ENCODE measurements at regions not wholly inside any gene's neighbourhood (a gene's known extent, or its start where the extent isn't known, plus 50 kb on each side); places are given as distances from the start of the nearest gene placed in this dataset.
"Not testable (repeated sequence)": the region's sequence is repeated elsewhere in the genome, so short reads cannot be mapped to it uniquely, and the experiment has no call there.

DNA sequence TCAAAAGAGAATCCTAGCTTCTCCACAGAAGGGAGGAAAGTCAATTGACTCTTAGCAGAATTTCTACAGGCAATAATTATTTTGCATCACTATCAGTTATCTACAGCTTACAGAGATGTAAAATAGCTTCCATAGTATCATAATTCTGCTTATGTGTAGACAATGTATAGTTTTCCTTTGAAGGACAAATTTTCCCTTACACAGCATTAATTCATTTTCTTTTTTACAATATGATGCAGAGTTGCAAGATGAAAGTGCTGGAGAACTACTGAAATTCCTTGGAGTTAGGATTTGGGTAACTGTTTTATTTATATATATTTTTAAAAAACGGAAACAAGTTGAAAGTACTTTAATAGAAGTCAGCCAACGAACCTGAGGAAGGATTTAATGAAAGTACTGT is 111.0 kb upstream of the CPHXL start:
- DNase-seq (ENCODE audit: low read depth, low spot score), result no peak

DNA sequence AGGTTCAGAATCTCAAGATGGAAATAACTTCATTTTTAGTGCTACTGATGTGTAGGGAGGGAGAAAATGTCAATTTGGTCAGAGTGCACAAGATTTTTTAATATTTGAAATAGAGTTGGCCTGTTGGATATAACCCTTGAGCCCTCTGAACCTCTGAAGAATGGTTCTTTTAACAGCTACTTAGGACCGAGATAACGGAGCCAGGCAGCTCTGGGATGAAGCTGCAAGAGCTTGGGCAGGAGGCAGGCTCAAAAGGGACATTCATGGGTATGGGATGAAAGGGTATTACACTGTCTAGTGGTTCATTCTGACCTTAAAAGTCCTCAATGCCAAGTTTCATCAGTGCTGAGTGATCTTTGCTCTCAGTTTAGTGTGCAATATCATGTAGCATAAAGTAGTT is 111.4 kb upstream of the CPHXL start:
- DNase-seq (ENCODE audit: low read depth, low spot score), result no peak

DNA sequence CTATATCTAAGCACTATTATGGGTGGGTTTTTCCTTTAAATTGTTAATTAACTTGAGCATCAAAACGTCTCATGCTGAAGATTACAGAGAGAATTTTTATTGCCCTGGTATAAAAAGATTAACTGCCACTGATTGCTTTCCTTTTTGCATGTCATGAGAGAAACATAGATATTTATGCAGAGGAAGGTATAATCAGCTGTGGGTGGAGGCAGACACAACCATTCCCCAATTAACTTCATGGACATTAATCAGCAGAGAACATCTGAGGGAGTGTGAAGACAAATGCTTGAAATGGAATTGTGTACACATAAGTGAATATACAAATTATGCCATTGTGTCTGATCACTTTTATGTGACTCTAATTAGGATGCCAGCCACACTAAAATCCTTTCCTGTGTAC is 115.2 kb upstream of the CPHXL start:
- no peak for DNase-seq (ENCODE audit: low read depth, low spot score)

DNA sequence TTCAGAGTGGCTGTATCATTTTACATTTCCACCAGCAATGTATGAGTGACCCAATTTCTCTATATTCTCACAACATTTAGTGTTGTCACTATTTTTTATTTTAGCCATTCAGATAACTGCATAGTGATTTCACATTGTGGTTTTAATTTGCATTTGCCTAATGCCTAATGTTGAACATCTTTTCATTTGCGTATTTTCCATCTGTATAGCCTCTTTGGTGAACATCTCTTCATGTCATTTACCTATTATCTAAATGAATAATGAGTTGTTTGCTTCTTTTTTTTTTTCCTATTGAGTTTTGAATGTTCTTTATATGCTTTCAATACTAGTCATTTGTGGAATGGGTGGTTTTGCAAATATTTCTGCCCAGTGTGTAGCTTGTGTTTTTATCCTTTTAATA is 120.9 kb upstream of the CPHXL start:
- no peak for DNase-seq (ENCODE audit: low read depth, low spot score)

DNA sequence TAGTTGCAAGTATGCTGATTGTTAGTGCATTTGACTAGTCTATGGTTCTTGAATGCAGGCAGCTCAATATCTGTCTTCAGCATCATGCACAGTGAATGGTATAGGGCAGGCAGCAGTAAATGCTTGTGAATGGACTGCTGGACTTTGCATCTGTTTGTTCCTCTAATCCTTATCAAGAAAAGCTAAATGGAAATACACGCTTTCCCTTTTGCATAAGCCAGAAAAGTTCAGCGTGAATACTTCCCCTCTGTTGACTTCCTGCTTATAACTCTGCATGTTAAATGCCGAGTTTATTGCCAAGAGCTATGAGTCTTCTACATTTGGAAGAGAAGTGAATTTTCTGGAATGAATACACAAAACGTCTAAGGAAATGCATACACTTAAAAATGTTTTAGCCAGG is 127.9 kb upstream of the CPHXL start:
- no peak for DNase-seq (ENCODE audit: low read depth, low spot score)

DNA sequence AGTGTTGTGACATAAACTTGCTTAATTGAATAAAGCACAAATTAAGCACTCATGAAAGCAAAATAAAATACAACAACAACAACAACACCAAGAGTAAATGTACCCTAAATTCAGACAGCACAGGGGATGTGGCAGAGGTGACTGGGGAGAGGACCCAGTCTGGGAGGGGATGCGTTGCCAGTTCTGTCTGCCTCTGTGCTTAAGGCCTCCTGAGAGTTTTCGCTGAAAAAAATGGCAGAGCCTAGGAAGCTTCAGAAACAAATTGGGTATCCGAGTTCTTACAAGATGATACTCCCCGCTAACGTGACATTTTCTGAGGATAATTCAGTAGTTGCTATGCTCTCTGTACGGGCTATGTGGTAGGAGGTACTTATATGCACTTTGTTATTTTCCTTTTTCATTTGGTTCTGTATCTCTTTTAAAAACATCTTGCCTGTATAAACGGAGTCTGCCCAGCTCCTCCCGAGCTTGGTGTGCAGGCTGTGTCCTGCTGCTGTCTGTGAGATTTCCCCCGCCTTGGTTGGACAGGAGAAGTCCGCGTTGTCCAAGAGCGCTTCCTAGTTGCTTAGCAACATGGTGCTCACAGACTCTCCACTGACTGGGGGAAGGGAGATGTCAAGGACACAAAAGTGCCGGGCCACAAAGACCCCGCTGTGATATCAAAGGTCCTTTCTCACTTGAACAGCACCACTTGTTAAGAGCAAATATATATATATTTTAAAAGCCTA is 134.2 kb upstream of the CPHXL start:
- no peak for DNase-seq (ENCODE audit: low read depth, low spot score)

DNA sequence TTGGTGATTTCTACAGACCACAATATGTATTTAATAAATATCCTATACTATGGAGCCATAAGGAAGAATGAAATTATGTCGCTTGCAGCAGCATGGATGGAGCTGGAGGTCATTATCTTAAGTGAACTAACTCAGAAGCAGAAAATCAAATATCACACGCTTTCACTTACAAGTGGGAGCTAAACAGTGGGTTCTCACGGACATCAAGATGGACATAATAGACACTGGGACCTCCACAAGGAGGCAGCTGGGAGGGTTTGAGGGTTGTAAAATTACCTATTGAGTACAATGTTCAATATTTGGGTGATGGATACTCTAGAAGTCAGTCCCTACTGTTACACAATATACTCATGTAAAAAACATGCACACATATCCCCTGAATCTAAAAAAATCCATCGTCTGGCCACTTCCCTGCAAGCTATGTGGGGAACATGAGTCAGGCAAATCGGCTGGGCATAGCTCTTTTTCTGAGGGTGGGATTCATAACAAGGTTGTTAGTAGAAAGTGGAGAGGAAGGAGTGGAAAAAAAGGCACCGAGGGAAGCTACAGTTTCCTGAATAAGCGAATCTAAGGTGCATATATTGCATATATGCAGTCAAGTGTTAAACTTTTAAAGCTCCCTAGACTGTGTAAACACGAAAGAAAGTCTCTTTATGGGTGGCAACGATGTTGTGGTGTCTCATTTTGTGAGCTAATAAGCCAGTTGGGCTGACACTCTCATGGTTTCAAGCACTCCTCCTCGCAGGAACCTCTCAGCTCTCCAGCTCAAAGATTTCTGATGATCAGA is 135.2 kb upstream of the CPHXL start:
- no peak for DNase-seq (ENCODE audit: low read depth, low spot score)

DNA sequence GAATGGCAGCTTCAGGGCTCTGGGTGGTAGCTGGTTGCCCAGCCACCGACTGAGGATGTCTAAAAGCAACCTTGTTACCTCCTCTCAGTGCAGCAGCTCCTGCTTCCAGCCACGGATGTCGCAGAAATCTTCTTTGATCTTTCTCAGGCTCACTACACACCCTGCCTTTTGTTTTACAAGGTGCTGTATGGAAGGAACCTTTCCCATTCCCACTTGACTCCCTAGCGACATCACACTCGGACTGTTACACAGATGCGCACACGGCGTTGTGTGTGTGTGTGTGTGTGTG is 135.8 kb upstream of the CPHXL start:
- DNase-seq (ENCODE audit: low read depth, low spot score), result no peak

DNA sequence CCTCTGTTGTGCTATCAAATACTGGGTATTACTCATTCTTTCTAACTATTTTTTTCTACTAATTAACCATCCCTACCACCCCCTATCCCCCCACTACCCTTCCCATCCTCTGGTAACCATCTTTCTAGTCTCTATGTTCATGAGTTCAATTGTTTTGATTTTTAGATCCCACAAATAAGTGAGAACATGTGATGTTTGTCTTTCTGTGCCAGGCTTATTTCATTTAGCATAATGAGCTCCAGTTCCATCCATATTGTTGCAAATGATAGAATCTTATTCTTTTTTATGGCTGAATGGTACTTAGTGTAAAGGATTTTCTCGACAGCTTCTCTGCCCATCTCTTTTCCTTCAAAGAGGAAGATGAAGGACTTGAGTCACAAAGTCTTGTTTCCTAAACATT is 138.0 kb upstream of the CPHXL start:
- DNase-seq (ENCODE audit: low read depth, low spot score), result no peak

DNA sequence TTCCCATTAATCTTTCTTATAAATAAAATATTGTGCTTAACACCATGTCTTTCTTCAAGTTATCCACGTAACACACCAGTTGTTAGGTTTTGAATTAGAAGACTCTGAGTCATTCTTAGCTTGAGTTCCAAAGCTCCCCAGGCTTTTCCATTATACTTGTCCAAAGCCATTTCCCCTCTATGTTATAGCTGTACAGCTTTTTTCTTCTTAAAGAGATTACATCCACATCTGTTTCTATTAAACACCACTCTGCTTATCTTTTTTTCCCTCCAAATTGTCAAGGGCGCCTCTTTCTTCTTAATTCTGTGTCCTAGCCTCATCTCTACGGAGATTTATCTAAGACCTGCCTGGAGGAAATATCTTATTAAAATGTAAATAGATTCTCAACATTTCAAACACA is 139.4 kb upstream of the CPHXL start:
- no peak for DNase-seq (ENCODE audit: low read depth, low spot score)

DNA sequence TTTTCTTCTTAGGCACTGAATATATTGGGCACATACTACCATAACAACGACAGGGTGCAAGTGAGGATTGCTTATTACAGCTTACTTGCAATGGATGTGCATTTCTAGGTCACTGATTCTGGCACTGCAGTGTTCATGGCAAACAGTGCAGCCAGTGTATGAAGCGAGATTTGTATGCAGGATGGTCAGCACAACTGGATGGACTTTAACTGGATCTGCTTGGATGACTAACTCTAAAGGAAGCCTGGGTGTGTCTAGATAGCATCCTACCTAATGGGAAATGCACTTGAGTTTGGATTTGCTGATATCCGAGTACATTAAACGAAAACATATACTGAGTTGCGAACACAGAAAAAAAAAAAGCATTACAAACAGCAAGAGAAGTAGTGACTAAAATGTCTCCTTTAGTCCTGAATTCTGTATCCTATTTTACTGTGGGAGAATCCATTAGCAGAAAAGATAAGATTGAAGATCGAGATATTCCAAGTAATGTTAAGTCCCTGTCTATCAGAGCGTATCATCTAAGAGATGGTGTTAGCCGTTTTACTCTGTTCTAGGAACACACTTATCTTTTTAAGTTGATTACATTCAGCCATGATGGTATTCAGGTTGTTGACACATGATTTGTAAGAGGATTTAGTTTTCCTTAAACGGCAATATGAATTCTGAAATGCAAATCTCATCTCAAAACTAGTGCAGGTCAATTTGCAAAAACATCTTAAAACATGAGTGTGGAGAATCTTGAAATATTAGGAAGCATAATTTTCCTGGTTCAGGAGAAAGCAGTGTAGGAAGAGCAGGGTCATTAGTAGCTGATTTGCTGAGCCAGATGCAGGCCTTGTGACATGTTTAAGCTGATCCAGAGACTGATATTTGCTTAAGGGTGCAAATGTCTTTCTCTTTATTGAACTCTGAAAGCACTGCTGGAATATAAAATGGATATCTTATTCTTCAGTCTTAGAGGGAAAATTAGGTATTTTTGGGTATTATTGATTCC is 142.6 kb upstream of the CPHXL start:
- no peak for DNase-seq (ENCODE audit: low read depth, low spot score)

DNA sequence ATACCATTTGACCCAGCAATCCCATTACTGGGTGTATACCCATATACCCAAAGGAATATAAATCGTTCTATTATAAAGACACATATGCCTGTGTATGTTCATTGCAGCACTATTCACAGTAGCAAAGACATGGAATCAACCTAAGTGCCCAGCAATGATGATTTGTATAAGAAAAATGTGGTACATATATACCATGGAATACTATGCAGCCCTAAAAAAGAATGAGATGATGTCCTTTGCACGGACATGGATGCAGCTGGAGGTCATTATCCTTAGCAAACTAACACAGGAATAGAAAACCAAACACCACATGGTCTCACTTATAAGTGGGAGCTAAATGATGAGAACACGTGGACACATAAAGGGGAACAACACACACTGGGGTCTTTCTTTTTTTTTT is 155.0 kb upstream of the CPHXL start:
- DNase-seq (ENCODE audit: low read depth, low spot score), result not testable (repeated sequence)

DNA sequence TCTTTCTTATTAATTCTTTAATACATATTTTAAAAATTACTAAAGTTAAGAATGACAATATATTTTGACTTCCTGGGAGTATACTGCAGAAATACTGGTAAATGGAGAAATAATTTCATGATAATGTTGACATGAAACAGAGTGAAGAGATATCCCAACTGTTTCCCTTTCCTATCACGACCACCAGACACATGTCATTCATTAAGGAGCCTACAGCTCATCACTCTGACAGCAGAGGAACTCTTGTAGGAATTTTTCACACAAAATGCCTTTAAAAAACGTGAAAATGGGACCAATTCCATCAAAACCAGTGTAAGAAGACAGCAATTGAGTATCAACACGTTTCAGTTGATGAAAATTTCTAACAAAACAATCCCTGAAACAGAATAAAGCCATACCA is 172.9 kb upstream of the CPHXL start:
- DNase-seq (ENCODE audit: low read depth, low spot score), result no peak

DNA sequence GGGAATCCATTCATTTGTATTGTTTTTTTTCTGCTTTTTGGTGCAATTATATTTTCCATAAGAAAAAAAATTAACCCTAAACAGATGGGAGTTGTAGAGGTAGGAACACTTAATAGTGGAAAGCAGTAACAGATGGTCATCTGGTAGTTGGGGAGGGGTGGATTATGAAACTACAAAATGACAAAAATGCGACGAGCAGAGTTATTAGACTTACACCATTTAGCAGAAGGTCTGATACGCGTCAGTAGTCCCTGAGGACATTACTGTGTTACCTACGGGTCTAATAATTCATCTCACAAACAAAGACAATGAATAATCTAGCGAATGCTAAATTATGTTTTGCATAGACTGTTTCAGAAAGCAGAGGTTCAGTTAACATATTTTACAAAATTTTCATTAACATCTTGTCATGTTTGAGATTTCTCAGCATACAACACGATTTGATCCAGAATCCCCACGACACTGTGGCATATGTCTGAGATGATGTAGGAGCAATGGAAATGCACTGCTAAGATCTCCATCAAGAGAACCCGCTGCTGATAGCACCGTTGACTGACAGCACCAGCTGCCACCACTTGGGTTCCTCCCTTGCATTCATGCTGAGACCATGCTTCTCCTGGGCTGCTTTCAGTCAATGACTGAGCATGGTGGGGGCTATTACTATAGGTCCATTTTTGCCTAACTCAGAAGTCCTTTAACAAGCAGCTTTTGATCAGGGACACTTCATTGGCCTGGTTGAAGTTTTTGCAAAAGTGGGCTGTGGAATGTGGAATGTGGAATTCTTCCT is 182.2 kb upstream of the CPHXL start:
- DNase-seq (ENCODE audit: low read depth, low spot score), result no peak

DNA sequence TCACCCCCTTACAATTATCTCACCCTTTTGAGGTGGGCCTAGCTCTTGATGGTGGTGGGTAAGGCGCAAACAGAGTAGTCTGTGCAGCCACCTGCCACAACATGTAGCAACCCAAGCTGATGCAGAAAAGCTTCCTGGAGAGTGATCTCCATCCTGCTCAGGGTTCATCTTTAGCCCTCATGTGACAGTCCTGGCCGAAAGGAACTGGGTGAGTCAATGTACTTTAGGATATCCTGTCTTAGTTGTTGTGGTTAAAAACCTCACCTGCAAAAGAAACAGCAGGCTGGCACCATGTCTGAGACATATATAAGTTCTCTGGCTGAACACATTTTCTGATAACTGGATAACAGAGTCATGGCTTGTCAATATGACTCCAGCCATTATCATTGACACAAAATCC is 183.5 kb upstream of the CPHXL start:
- DNase-seq (ENCODE audit: low read depth, low spot score), result no peak

DNA sequence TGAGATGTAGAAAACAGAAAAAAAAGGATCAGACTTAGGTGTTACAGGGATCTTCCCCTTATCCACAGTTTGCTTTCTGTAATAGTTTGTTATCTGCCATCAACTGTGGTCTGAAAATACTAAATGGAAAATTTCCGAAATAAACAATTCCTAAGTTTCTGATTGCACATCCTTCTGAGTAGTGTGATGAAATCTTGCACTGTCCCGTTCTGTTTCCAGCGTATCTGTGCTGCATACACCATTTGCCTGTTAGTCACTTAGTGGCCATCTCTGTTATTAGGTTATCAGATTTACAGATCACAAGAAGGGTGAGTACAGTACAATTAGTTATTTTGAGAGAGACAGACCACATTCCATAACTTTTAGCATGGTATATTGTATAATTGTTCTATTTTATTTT is 185.6 kb upstream of the CPHXL start:
- DNase-seq (ENCODE audit: low read depth, low spot score), result no peak

DNA sequence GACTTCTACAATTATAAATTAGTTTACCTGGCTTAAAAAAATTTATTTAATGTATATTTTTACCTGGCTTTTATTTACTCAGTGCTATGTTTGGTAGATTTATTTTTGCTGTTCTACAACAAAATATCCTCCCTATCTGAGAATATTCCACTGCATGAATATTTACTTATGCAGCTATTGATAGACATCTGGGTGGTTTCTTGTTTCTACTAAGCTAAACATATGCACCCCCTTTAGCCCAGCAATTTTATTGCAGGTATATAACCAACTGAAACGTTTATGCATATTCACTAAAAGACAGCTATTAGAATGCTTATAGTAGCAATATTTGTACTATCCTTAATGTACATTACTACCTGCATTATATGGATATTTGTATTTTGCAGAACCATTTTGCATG is 187.7 kb upstream of the CPHXL start:
- DNase-seq (ENCODE audit: low read depth, low spot score), result no peak

DNA sequence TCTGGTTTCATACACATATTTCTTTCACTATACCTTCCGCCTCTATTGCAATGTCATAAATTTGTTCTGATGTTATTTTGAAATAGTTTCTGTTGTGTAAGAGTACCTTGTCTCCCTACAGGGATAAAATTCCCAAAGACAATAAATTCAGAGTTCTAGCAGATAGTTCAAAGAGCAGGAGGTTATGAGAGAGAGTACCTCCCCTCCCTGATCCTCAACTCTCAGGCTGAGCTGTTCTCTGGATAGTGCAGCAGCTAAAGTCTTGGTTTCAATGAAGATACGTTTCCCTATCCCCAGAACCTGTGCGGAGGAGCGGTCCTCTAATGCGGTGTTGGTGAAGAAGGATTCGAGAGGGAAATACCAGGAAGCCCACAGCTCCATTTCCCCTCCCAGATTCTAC is 190.2 kb upstream of the CPHXL start:
- no peak for DNase-seq (ENCODE audit: low read depth, low spot score)

DNA sequence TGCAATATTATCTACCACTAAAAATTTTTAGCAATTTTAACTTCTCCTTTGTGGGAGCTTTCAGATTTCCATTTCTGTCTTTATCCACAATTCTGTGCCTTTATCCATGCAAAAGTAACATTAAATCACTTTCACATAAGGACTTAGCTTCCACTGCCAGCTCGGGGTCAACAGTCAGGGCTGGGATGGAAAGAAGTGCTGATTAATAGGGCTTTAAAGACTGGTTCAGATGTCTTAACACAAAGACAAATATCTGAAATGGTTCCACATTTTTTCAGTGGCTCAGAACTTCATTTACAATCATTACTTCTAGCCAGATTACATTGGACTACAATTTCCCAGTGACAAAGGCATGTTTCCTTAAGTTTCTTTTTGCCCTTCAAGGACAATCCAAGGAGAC is 191.8 kb upstream of the CPHXL start:
- DNase-seq (ENCODE audit: low read depth, low spot score), result no peak

DNA sequence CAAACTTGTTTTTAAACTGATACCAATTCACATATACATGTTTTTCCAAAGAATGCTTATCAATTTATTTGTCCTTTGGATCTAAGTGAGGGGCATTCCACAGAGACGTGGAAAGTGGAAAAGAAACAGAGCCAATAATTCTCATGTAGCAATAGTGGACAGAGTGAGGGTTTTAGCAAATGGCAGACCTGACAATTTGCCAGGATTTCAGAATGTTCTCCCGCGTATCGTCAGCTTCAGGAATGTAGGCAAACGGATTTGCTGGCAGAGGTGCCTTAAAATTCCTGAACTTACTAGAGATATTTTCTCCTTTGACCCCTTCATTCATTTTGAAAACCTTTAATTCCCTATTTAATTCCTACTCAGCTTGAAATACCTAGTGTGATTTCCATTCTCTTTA is 193.4 kb upstream of the CPHXL start:
- DNase-seq (ENCODE audit: low read depth, low spot score), result no peak

DNA sequence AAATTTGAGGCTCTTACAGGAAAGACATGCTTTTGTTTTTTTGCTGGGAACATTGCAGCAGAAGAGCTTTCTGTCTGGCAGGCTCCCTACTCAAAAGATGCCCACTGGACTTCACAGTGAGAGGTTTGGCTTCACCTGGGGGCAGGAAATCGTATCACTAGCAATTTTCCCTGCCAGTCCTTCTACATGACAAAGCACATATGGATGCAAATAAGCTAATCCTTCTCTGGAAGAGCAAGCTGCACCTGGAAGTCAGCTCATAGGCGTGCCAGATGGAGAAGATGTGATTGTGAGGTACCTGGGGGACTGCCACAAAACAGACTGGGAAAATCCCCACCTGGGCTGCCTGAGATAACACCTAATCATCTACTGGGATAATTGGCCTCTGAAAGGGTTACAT is 195.0 kb upstream of the CPHXL start:
- DNase-seq (ENCODE audit: low read depth, low spot score), result no peak

DNA sequence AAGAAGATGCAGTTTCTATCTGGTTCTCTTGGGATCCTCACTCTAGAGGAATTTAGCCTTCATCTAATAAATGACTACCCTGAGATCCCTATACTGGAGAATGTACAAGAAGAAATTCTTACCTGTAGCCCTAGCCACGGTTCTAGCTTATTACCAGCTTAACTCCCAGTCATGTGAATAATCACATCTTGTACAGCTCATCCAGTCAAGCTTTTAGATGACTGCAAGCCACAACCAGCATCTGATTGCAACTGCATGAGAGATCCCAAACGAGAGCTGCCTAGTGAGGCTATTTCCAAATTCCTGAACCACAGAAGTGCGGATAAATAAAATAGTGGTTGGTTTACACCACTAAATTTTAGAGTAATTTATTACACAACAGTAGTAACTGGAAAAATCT is 196.0 kb upstream of the CPHXL start:
- DNase-seq (ENCODE audit: low read depth, low spot score), result no peak
